GM12878 (cell line): ENCODE measurements at regions not wholly inside any gene's neighbourhood (a gene's known extent, or its start where the extent isn't known, plus 50 kb on each side); places are given as distances from the start of the nearest gene placed in this dataset.

Experiments used
- ATAC-seq: fragments of 200-7000 bp; cut with Tn5 transposase; 3 replicates; pipeline ENCODE4 v1.9.1; 2020; ENCODE audit warnings: mild to moderate bottlenecking, moderate library complexity
- BruUV-seq: library from RNA; stranded (reverse); fragments of 400-500 nt; replicated peaks from 2 replicates; lab custom pipeline; 2021; lab: Mats Ljungman, UMichigan
- CTCF ChIA-PET: fragments of 300-600 bp; sonication (Branson Sonifier 250); formaldehyde crosslinking; extraction: SDS; loops from one replicate; lab custom pipeline; 2021; ENCODE audit warnings: inconsistent platforms; lab: Yijun Ruan, JAX
- POLR2A ChIA-PET: fragments of 350-600 bp; formaldehyde crosslinking; extraction: SDS; loops from one replicate; lab custom pipeline; 2021; ENCODE audit warnings: inconsistent platforms; lab: Charles Lee
- RAD21 ChIA-PET: fragments of 300-600 bp; sonication (Branson Sonifier 250); formaldehyde crosslinking; loops from one replicate; lab custom pipeline; 2023; ENCODE audit warnings: antibody characterized with exemption; ENCODE audit not compliant: unreplicated experiment; lab: Charles Lee
- SMC1A ChIA-PET: fragments of 300-600 bp; sonication (Branson Sonifier 250); formaldehyde crosslinking; loops from one replicate; lab custom pipeline; 2023; ENCODE audit not compliant: unreplicated experiment, uncharacterized antibody; lab: Charles Lee
- DNase-seq: peaks from one replicate; pipeline ENCODE4 v3.0.0-alpha.2; 2011; ENCODE audit warnings: low read depth, low spot score
- FAIRE-seq: peaks from 3 replicates; lab custom pipeline; 2011; peaks lifted over from hg19 to GRCh38; lab: Jason Lieb, UNC
- H2AFZ ChIP-seq: 2 replicates; pipeline ENCODE4 v1.6.0; 2011; ENCODE audit warnings: low read depth, low read length, control low read depth; ENCODE audit not compliant: control insufficient read depth
- H3K27ac ChIP-seq: 2 replicates; pipeline ENCODE4 v1.5.1; 2011; ENCODE audit warnings: control low read depth; ENCODE audit not compliant: control insufficient read depth, insufficient read depth
- H3K27me3 ChIP-seq, 2 experiments: replicated peaks in 1 of 2; 2 replicates each; pipeline versions ENCODE4 v1.6.0 to v1.6.1; 2011; ENCODE audit warnings: low read length in 1 of 2; ENCODE audit not compliant: control insufficient read depth in 2 of 2, insufficient read depth in 2 of 2
- H3K36me3 ChIP-seq, 2 experiments: 2 replicates each; pipeline ENCODE4 v1.5.1; 2011; ENCODE audit warnings: low read length in 1 of 2; ENCODE audit not compliant: control insufficient read depth in 2 of 2, insufficient read depth in 2 of 2
- H3K4me1 ChIP-seq: 2 replicates; pipeline ENCODE4 v1.6.1; 2011; ENCODE audit warnings: mild to moderate bottlenecking, low read length, moderate library complexity, mixed read lengths; ENCODE audit not compliant: control insufficient read depth, insufficient read depth
- H3K4me2 ChIP-seq: 2 replicates; pipeline ENCODE4 v1.6.0; 2011; ENCODE audit warnings: control low read depth; ENCODE audit not compliant: control insufficient read depth, insufficient read depth
- H3K4me3 ChIP-seq: fragments of 200-600 bp; sonication (generic); 2 replicates; pipeline ENCODE4 v1.5.1; 2016
- H3K79me2 ChIP-seq: 2 replicates; pipeline ENCODE4 v1.6.0; 2011; ENCODE audit warnings: low read length; ENCODE audit not compliant: control insufficient read depth, insufficient read depth
- H3K9ac ChIP-seq: 2 replicates; pipeline ENCODE4 v1.8.0; 2011; ENCODE audit warnings: low read length, control low read depth, mixed read lengths; ENCODE audit not compliant: control insufficient read depth, insufficient read depth
- H3K9me3 ChIP-seq: replicated peaks from 3 replicates; pipeline ENCODE4 v1.5.1; 2011; ENCODE audit warnings: mild to moderate bottlenecking, low read length; ENCODE audit not compliant: control insufficient read depth, insufficient read depth
- H4K20me1 ChIP-seq: 2 replicates; pipeline ENCODE4 v1.6.0; 2011; ENCODE audit not compliant: control insufficient read depth, insufficient read depth
- BHLHE40 ChIP-seq, 2 experiments: fragments of 450-650 bp in 1 of 2; IDR thresholded peaks; 2 replicates each; pipeline ENCODE4 v1.6.1; 2011 to 2017; ENCODE audit warnings: low read depth in 2 of 2, borderline replicate concordance in 1 of 2, improper control_type of control experiment in 1 of 2, low read length in 1 of 2, mild to moderate bottlenecking in 1 of 2
- BRCA1 ChIP-seq: IDR thresholded peaks from 2 replicates; pipeline ENCODE4 v1.6.1; 2011; ENCODE audit warnings: low read depth, low read length, improper control_type of control experiment
- CHD2 ChIP-seq: IDR thresholded peaks from 2 replicates; pipeline ENCODE4 v1.6.1; 2011; ENCODE audit warnings: low read depth, low read length, improper control_type of control experiment, borderline replicate concordance
- DPF2 ChIP-seq: fragments of 450-650 bp; IDR thresholded peaks from 2 replicates; pipeline ENCODE4 v1.6.1; 2017; ENCODE audit warnings: mild to moderate bottlenecking
- EED ChIP-seq: sonication (generic); IDR thresholded peaks from 2 replicates; pipeline ENCODE4 v1.6.1; 2016; ENCODE audit warnings: antibody characterized with exemption, low read depth
- IRF5 ChIP-seq: fragments of 450-650 bp; IDR thresholded peaks from 2 replicates; pipeline ENCODE4 v1.6.1; 2017; ENCODE audit warnings: borderline replicate concordance
- MAX ChIP-seq: IDR thresholded peaks from 2 replicates; pipeline ENCODE4 v1.6.1; 2012; ENCODE audit warnings: low read depth, low read length, improper control_type of control experiment
- NFXL1 ChIP-seq: fragments of 450-650 bp; IDR thresholded peaks from 2 replicates; pipeline ENCODE4 v1.6.1; 2017; ENCODE audit warnings: antibody characterized with exemption, mild to moderate bottlenecking, borderline replicate concordance
- NR2C2 ChIP-seq: IDR thresholded peaks from 2 replicates; pipeline ENCODE4 v1.6.1; 2011; ENCODE audit warnings: borderline replicate concordance, low read depth; ENCODE audit not compliant: control insufficient read depth, insufficient read length
- PKNOX1 ChIP-seq: fragments of 450-650 bp; IDR thresholded peaks from 2 replicates; pipeline ENCODE4 v1.6.1; 2016; ENCODE audit warnings: mild to moderate bottlenecking
- SIX5 ChIP-seq: IDR thresholded peaks from 2 replicates; pipeline ENCODE4 v1.6.1; 2011; ENCODE audit warnings: mild to moderate bottlenecking, low read depth, low read length, moderate library complexity; ENCODE audit not compliant: severe bottlenecking
- SMARCA5 ChIP-seq: fragments of 450-650 bp; IDR thresholded peaks from 2 replicates; pipeline ENCODE4 v1.6.1; 2017; ENCODE audit warnings: mild to moderate bottlenecking
- SMC3 ChIP-seq: IDR thresholded peaks from 2 replicates; pipeline ENCODE4 v1.6.1; 2011; ENCODE audit warnings: low read length, improper control_type of control experiment, borderline replicate concordance
- WGBS: methylation state at CpG from one replicate; pipeline ENCODE4 v1.1.6; 2016; ENCODE audit warnings: low lambda C conversion rate; ENCODE audit not compliant: insufficient replicate concordance, insufficient coverage; ENCODE audit errors: missing lambda C conversion rate; 5-methylcytosine and 5-hydroxymethylcytosine counted together
- in situ Hi-C: fragments of 300-500 bp; cut with MboI; formaldehyde crosslinking; loops from 9 replicates; pipeline ENCODE4 v1.14.3; 2018; ENCODE audit warnings: mixed read lengths
- intact Hi-C: fragments of 100-400 bp; cut with micrococcal nuclease; formaldehyde crosslinking; loops from one replicate; pipeline ENCODE4 v1.14.2; 2022; ENCODE audit not compliant: unreplicated experiment
- TF ChIP-seq, protein P1 (sequence below): fragments of 450-650 bp; IDR thresholded peaks from 2 replicates; pipeline ENCODE4 v1.6.1; 2016; ENCODE audit warnings: mild to moderate bottlenecking
- TF ChIP-seq, protein P2 (sequence below): IDR thresholded peaks from 2 replicates; pipeline ENCODE4 v1.6.1; 2011; ENCODE audit warnings: low read depth, mild to moderate bottlenecking, low read length, moderate library complexity, borderline replicate concordance; ENCODE audit errors: extremely low read depth

DNA sequence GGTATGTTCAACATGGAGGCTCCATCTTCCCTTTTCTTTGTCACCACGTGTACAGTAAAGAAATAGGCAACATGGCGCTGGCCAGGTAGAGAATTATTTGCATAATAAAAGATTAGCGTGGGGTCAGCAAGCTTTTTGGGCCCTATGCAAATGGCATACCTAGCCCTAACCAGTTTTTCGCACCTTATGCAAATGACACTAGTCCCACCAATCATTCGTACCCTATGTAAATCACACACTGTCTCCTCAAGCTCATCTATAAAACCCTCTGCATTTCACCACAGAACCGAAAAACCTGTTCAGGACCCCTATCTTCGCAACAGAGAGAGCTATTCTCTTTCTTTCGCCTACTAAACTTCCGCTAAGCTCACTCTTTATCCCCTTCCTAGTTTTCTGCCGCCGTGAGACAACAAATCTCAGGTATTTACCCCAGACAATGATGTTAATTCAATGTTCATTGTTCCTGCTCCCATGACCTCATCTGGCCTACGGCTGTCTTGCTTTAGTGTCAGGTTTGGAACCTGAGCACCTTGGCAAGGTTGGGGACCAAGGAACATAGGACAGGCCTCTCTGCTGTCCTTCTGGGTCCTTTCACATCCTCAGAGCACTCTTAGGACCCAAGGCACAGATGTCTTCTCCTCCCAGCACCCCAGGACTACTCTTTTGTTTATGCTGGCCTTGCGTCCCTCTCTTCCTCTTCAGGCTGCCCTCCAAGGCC lies 180.7 kb upstream of the RAI14 start (continued):
- no peak for TF ChIP-seq DPF2
- TF ChIP-seq SMC3: no peak
- TF ChIP-seq EED: no peak
- no peak for TF ChIP-seq SIX5
- TF ChIP-seq, protein P1, sequence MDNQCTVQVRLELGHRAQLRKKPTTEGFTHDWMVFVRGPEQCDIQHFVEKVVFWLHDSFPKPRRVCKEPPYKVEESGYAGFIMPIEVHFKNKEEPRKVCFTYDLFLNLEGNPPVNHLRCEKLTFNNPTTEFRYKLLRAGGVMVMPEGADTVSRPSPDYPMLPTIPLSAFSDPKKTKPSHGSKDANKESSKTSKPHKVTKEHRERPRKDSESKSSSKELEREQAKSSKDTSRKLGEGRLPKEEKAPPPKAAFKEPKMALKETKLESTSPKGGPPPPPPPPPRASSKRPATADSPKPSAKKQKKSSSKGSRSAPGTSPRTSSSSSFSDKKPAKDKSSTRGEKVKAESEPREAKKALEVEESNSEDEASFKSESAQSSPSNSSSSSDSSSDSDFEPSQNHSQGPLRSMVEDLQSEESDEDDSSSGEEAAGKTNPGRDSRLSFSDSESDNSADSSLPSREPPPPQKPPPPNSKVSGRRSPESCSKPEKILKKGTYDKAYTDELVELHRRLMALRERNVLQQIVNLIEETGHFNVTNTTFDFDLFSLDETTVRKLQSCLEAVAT: no peak
- TF ChIP-seq BRCA1: no peak
- TF ChIP-seq SMARCA5: no peak

GRCh38 chr5:34476941-34477565 lies 179.1 kb upstream of the RAI14 start:
- no peak overlapping the region for H3K9ac ChIP-seq
- BruUV-seq: no TSS peak
- H3K27ac ChIP-seq: no peak overlapping the region
- FAIRE-seq (no peak), ATAC-seq (no peak), DNase-seq (no peak)
- no peak overlapping the region for H2AFZ ChIP-seq
- TF ChIP-seq NFXL1 (no peak), DPF2 (no peak), IRF5 (no peak), MAX (no peak), CHD2 (no peak), NR2C2 (no peak), PKNOX1 (no peak), BHLHE40 (IDR thresholded peaks at IDR 0.05; ENCODE audit: borderline replicate concordance in 1 of 2, low read depth in 2 of 2, low read length in 1 of 2) (no peak)
- TF ChIP-seq, protein P2, sequence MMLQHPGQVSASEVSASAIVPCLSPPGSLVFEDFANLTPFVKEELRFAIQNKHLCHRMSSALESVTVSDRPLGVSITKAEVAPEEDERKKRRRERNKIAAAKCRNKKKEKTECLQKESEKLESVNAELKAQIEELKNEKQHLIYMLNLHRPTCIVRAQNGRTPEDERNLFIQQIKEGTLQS: no peak
- ChIA-PET RAD21 (interaction anchor here (2.0 kb wide), 1 partner anchor 8 kb away, joined by 9 read pairs; no protein-coding TSS in a partner anchor), POLR2A (no interaction called here), SMC1A (interaction anchor here (1.0 to 3.4 kb wide), 5 partner anchors 9 to 60 kb away, joined by 3 to 18 read pairs (median 4); no protein-coding TSS in a partner anchor), CTCF (interaction anchor here (0.6 to 4.1 kb wide), 7 partner anchors 9 to 426 kb away, joined by 3 to 44 read pairs (median 15); no protein-coding TSS in a partner anchor)
- H3K4me1 ChIP-seq: no peaks in the 10 kb centered on the region
- no peaks in the 10 kb centered on the region for H4K20me1 ChIP-seq
- no peaks in the 10 kb centered on the region for H3K36me3 ChIP-seq
- 36% methylated on average over 12 of the region's 12 CpGs for WGBS
- peaks cover 0 to 2% of the 10 kb centered on the region in 2 experiments; a peak in 2 of 4 replicates for H3K27me3 ChIP-seq
- intact Hi-C loops (no loop called here), in situ Hi-C loops (loop anchor here (25.0 kb wide), 1 partner anchor 435 kb away; the partner anchor contains the start of genes BRIX1 and RAD1)
- no peaks in the 10 kb centered on the region for H3K79me2 ChIP-seq
- H3K4me3 ChIP-seq: no peak overlapping the region
- H3K9me3 ChIP-seq: no peaks in the 10 kb centered on the region
- H3K4me2 ChIP-seq: no peak overlapping the region
